Fibroblast of mammary gland (primary cell): ENCODE measurements at regions not wholly inside any gene's neighbourhood (a gene's known extent, or its start where the extent isn't known, plus 50 kb on each side); places are given as distances from the start of the nearest gene placed in this dataset.
"Not testable (repeated sequence)": the region's sequence is repeated elsewhere in the genome, so short reads cannot be mapped to it uniquely, and the experiment has no call there.

ENCODE experiments used
- DNase-seq: peaks from one replicate; pipeline ENCODE4 v3.0.0-alpha.2; 2010; ENCODE audit warnings: low read depth
- H3K4me3 ChIP-seq: 2 replicates; pipeline ENCODE4 v1.5.1; 2011; ENCODE audit warnings: low read depth, mild to moderate bottlenecking, low read length, moderate library complexity; ENCODE audit not compliant: control insufficient read depth
- TF ChIP-seq, protein P1 (sequence below): conservative IDR thresholded peaks from 2 replicates; pipeline ENCODE4 v1.5.1; 2011; ENCODE audit warnings: low read depth, low read length, inconsistent platforms; ENCODE audit not compliant: control insufficient read depth, insufficient read depth

DNA sequence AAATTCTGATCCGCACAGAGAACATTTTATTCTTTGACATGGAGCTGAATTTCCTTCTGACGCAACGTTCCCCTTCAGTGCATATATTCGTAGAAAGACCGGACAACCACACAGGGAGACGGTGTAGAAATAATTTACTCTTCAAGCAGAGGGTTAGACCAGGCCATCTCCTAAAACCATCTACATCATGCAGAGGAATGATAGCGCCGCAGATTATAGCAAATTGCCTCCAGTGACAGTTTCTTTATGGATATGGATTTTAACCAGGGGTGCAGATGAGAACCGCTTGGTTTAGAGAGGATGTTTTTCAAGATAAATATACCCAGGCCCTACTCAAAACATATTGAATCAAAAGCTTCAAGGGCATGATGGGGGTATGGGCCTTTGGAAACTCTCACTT is 759.3 kb upstream of the AUTS2 start:
- TF ChIP-seq, protein P1, sequence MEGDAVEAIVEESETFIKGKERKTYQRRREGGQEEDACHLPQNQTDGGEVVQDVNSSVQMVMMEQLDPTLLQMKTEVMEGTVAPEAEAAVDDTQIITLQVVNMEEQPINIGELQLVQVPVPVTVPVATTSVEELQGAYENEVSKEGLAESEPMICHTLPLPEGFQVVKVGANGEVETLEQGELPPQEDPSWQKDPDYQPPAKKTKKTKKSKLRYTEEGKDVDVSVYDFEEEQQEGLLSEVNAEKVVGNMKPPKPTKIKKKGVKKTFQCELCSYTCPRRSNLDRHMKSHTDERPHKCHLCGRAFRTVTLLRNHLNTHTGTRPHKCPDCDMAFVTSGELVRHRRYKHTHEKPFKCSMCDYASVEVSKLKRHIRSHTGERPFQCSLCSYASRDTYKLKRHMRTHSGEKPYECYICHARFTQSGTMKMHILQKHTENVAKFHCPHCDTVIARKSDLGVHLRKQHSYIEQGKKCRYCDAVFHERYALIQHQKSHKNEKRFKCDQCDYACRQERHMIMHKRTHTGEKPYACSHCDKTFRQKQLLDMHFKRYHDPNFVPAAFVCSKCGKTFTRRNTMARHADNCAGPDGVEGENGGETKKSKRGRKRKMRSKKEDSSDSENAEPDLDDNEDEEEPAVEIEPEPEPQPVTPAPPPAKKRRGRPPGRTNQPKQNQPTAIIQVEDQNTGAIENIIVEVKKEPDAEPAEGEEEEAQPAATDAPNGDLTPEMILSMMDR, result no peak
- H3K4me3 ChIP-seq, result no peak overlapping the region
- no peak for DNase-seq

DNA sequence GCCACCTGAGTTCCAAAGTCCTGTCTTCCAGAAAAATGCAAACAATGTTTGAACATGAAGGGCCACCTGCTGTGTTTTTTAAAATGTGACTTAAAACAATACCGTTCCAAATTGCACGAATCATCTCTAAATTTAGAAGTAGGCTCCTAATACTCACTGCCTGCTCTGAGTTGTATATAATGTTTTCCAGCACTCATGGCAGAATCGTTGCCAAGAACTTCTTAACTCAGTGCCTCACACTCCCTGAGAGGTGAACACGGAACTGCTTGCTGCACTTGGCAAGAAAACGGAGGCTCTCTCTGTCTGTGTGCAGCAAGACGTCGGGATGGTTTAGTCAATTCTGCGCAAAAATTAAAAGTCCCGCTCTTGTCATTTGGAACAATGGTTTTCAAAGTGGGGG is 757.3 kb upstream of the AUTS2 start:
- no peak overlapping the region for H3K4me3 ChIP-seq
- TF ChIP-seq, protein P1, result no peak
- peak; percentile 9 for DNase-seq

DNA sequence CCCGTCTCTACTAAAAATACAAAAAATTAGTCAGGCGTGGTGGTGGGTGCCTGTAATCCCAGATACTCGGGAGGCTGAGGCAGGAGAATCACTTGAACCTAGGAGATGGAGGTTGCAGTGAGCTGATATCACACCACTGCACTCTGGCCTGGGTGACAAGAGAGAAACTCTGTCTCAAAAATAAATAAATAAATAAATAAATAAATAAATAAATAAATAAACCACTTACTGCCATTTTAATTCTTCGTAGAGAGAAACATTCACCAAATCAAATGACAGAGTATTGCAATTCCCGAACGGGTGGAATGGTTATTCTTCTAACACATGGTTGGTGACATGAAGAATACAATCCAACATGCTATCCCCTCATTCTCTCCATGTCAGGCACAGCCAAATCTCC is 754.3 kb upstream of the AUTS2 start:
- not testable (repeated sequence) for DNase-seq, H3K4me3 ChIP-seq

DNA sequence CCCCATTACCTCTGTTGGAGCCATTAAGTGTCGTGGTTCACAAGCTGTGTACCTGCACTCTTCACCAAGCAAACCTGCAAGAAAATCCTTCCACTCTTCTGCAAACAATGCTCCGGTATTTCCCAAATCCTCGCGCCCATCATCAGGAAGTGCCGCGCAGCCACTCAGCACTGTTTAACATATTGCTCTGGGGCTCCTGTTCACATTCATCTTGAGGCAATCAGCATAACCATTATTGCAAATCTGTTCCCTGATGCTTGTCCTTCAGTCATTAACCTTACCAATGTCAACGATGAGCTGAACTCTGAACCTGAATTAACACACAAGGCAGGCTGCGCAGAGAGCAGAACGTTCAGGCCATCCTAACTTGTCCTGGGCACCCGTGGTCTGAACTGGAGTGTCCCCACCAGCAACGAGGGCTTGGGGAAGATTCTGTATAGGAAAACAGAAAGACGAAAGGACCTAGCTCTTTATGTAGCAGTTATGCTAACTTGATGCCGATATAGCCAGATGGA is 751.4 kb upstream of the AUTS2 start:
- DNase-seq, result no peak
- TF ChIP-seq, protein P1, result no peak
- H3K4me3 ChIP-seq, result no peak overlapping the region

DNA sequence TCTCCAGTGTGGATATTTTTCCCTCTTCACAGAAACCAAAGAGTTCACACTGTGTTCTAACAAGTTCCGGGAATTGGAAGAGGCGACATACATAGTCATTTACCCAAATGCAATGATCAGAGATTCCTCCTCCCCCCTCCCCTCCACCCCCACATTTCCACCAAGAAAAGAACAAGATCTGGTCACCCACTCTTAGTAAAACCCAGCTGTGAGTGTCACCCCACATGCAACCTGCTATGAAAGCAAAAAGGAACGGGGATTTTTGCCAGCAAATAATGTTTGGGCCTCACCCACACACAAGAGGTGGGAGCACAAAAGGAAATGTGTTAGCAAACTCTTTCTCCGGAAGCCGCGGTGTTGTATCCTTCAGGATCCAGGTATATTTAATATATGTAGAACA is 745.0 kb upstream of the AUTS2 start:
- DNase-seq, result no peak
- no peak overlapping the region for H3K4me3 ChIP-seq
- TF ChIP-seq, protein P1, result no peak

DNA sequence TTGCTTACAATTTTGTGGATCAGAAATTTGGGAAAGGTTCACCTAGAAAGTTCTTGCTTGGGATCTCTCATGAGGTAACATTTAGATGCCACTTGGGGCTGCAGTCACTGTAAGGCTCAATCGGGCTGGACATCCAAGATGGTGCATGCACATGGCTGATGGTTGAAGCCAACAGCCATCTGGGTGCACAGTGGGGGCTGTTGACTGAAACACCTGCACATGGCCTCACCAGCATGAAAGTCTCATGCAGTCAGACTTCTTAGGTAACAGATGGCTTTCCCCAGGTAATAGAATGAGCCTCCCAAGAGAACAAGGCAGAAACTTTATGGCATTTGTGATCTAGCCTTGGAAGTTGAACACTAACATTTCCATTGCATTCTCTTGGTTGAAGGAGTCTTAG is 740.7 kb upstream of the AUTS2 start:
- no peak for DNase-seq
- TF ChIP-seq, protein P1, result no peak

DNA sequence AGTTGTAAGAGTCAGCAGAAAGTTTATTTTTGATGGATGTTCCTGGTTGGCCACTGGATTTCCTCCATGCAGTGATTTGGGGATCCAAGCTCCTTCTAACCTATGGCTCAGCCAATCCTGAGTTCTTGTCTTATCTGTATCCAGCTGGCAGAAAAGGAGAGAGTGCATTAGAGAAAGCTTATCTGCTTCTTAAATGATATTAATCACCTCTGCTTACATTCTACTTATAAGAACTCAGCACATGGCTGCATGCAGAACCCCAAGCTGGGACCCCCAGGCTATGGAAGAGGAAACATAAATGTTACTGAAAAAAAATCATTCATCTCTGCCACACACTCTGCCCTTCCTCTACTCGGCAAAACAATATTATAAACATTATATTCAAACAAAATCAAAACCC is 739.8 kb upstream of the AUTS2 start:
- H3K4me3 ChIP-seq, result no peak overlapping the region
- DNase-seq, result no peak
- TF ChIP-seq, protein P1, result no peak

More for the DNA sequence above, 740.7 kb upstream of the AUTS2 start:
- H3K4me3 ChIP-seq, result no peak overlapping the region

DNA sequence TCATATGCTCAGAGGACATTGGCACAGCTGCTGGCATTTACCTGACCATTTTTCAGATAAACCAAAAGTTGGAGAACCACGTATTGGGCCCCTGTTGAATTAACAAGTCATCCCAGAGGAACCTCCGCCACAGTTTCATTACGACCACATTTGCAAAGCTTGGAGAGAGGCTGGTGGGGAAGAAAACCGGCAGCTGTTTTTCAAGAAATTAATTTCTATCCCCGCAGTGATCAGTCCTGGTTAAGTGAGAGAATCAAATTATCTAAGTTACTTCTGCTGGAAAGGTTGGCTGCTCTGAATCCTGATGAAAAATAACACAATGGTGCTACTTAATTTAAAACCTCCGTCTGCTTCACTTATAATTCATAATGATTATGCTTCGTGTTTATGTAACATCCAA is 737.1 kb upstream of the AUTS2 start:
- TF ChIP-seq, protein P1, result no peak
- H3K4me3 ChIP-seq, result no peak overlapping the region
- no peak for DNase-seq
